ENCODE measurements at regions not wholly inside any gene's neighbourhood (a gene's known extent, or its start where the extent isn't known, plus 50 kb on each side); places are given as distances from the start of the nearest gene placed in this dataset.

DNA sequence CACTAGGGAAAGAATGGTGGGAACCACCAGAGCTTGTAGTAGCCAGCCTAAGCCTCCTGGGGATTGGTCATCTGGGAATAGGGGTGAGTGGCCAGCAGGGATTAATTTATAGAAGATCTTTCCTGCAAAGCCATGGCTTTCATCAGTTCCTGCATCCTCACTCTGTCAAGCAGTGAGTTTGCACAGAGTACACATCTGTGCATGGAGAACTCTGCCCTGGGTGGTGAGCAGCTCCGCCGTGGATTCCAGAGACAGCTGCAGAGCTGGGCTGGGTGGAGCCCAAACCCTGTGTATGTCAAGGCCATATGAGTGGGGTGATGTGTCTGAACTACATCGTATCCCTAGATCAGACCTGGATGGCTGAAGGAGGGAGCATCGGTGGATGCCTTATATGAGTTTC is 182.2 kb downstream of the GLI2 start:
- no peak for DNase-seq (ENCODE audit: low read depth in 2 of 2)

DNA sequence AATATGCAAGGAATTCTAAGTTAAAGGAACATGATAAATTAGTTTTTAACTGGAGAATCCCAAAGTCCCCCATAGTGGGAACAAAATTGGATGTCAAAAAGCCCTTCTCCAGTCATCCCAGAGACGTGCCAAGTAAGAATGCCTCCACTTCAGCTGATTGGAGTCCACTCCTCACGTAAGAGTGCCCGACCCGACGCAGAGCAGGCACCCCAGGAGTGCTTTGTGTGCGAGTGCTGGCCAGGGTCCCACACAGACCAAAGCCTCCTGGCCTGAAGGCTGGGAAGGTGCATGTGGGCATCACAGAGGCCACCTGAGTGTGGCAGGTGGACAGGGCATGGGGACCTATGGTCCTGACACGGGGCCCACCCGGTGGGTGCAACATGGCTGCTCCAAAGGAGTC is 183.5 kb downstream of the GLI2 start:
- no peak for DNase-seq (ENCODE audit: low read depth in 2 of 2)

DNA sequence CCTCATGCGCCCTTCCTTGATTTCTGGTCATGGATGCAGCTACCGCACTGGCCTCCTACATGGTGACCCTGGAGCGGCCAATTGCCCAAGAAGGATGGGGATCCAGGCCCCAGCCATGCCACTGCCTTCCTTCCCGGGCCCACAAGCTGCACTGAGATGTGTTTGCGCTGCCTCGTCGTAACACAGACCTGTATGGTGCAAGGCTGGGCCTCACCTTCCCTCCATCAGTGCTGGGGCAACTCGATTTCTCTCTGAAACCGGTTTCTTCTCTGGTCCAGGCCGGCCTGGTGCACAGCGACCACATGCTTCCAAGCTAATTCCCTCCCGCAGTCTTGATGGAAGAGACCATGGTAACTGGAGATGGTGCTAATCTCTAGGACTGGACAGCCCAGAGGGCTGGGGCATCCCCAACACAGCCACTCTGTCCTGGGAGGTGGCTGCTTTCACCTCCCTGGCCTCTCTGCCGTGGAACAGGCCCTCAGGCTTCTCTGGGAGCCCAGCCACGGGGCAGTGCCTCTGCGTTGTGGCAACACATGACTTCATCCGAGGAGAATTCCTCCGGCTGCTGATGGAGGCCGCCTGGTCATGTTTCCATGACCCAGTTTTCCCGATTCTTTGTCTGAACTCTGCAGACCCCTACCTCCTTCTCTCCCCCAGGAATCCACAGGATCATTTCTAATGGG is 184.2 kb downstream of the GLI2 start:
- no peak for DNase-seq (ENCODE audit: low read depth in 2 of 2)

DNA sequence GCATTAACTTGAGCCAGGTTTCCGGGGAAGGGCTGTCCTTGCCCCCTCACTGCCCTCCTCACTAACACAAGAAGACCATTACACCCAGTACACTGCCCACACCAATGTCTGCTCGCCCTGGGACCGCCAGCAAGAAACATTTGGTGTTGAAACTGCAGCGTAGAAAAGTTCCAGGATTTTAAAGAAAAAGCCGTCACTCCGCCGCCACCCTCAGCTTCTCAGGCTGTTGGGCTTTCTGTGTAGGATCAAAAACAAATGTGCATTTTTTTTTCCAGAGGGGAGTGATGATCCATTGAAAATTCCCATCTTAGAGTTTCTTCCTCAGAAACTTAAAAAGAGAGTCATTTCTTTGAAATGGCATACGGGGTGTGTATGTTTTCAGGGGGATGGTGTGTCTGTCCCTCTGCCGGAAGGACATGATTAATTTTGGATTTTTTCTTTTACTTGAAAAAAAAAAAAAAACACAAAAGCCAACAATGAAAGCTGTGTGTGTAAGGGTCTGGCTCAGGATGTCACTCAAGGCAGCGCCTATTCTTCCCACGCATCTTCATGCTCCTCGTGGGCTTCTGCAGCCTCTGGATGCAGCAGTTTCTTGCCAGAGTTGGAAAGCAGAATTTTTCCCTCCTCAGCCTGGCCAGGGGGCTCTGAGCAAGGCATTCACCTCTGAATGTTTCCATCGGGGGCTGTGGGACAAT is 184.9 kb downstream of the GLI2 start:
- no peak for DNase-seq (ENCODE audit: low read depth in 2 of 2)

DNA sequence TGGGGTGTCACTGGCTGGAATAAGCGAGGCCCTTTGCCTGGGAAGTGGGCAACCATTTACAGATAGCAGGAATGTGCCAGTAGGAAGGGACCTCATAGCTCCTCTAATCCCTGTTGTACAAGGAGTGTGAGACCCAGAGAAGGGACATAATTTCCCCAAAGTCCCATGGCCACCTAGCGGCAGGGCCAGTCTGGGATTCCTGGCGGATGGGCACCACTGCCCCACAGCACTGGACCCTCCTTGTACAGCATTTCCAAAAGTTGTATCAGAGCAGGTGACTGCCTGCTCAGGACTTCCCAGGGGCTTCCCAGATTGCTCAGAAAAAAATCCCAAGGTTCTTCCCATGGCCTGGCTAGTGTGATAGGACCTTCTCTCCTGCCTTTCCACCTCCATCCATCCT is 185.8 kb downstream of the GLI2 start:
- DNase-seq (ENCODE audit: low read depth in 2 of 2): no peak

DNA sequence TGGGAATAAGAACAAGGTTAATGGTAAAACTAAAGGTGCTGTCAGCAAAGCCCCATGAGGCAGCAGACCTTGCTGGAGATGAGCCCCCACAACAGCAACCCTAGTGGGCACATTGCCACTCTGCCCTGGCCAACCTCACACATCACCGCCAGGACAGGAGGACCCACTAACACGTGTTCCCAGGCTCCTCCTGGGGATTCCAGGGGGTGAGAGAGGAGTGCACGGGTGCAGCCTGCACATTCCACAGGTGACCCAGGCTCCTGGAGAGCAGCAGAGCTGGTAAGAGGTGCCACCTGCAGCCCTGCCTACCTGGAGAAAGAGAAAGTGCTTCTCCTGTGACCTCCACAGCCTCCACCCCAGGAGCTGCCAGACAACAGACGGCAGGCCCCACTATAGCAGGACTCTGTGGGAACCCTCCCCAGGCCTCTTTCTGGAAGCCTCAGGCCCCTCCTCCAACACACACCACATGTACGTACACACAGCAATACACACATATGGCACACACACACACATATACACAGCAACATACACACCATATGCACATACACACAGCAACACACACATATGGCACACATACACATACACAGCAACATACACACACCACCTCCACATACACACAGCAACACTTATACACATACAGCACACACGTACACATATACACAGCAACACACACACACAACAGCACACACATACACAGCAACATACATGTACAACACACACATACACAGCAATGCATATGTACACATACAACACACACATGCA is 187.1 kb downstream of the GLI2 start:
- no peak for DNase-seq (ENCODE audit: low read depth in 2 of 2)

DNA sequence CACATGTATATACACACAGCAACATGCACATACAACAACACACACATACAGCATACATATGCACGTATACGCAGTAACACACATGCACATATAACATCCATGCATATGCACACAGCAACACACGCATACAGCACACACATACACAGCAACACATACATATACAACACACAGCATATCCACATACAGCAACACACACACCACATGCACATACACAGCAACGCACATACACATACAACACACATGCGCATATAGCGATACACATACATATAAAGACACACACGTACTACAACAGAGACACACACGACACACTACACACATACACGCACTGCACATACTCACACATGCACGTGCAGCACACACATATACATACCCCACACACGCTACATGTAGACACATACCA is 187.8 kb downstream of the GLI2 start:
- DNase-seq (ENCODE audit: low read depth in 2 of 2): no peak

DNA sequence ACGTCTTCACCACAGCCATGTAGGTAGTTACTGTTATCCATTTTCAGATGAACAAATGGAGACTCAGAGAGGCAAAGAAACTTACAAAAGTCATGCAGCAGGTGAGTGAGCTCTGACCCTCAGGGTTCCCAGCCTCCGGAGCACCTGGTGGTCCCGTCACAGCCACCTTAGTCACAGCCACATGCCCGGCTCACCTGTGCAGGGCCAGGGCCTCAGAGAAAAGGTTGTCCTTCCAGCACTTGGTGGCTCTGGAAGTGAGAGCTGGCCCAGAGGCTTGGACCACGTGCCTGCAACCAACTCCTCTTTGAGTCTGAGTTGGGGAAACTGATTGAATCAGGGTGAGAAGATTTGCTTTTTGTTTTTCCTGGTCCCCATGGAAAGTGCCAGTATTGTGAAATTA is 189.3 kb downstream of the GLI2 start:
- DNase-seq (ENCODE audit: low read depth in 2 of 2): no peak

DNA sequence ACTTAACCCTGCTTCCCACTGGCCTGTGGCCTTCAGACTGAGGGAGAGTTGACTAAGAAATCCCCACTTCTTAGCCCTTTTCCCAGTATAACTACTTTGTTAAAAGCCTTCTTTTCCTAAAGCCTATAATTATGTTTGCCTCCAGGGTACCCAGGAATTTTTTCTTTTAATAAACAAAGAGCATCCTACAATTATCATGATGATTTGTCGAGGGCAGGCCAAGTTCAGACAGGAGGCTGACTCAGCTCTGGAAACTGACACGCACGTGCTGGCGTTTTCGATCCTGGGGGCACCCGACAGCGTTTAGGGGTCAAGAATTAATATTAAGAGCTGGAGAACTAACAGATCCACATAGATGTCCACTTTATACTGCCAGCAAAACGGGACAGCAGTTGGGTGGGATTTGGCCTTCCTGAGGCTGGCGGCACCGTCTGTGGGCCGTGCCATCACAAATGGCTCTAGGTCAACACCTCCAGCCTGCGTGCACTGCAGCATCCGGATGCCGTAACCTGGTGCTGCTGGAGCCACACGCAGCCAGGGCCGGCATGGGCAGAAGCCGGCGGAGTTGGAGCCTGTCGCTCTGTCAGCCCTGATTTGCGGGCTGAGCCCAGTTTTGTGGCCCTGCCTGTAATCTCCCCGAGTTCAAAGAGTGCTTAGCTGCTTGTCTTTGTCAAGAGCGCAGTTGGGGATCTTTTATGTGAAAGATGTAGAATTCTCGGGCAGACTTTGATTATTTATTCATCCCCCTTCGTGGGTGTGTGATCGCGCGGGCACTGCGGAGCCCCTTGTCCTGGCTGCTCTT is 191.0 kb downstream of the GLI2 start:
- no peak for DNase-seq (ENCODE audit: low read depth in 2 of 2)

DNA sequence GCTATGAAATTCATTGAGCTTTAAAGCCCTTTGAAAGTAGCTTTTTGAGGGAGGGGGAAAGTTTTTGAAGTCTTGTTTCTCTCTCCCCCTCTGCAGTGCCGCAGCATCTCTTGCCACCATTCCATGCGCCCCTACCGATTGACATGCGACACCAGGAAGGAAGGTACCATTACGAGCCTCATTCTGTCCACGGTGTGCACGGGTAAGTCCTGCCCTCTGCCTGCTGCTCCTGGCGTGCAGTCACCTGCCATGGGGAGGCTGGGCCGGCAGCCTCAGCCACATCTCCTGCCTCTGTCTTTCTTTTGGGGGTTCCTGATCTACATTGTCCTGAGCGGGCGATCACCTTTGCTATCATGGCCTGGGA is 191.6 kb downstream of the GLI2 start:
- no peak for DNase-seq (ENCODE audit: low read depth in 2 of 2)

DNA sequence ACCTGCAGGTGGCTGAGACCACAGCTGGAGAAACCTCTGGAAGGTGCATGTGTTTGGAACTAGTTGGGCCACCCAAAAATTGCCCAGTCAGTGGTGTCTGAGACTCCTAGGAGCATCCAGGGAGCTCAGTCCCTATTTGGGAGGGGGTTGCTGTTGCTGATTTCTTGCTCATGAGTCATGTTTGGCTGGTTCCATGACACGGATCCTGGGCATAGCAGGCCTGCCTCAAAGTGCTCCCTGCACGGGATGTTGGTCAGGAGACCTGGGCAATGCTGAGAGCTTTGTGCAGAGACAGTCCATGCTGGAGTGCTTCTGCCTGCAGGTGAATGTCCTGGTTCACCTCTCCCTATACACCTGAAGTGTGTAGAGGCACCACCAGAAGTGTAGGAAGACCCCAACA is 194.2 kb downstream of the GLI2 start:
- no peak for DNase-seq (ENCODE audit: low read depth in 2 of 2)

DNA sequence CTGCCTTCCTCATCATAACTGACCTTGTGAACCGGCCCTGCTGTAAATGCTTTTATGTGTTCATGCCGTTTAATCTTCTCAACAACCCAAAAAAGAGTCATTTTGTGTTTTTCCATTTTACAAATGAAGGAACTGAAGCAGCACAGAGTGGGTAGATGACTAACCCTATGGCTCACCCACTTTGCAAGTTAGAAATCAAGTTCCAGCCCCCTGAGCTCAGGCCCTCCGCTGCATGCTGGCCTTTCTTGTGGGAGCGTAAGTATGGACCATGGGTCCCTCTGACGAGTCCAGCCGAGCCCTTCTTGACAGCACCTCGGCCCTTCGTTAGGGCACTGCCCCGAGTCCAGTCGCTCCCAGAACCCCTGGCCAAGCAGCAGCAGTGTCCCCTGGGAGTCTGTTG is 194.6 kb downstream of the GLI2 start:
- DNase-seq (ENCODE audit: low read depth in 2 of 2): no peak

DNA sequence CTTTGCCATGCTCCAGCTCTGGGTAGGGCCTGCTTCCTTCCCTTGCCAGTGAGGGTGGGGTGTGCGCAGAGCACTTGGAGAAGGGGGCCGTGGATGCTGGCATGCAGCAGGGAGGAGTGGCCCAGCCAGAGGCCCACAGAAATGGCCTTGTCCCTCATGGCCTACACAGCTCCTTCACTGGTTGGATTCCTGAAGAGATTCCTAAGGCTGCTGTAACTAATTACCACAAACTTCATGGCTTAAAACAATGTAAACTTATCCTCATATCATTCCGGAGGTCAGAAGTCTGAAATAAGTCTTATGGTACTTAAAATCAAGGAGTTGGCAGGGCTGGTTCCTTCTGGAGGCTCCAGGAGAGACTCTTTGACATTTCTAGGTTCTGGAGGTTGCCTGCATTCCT is 195.2 kb downstream of the GLI2 start:
- DNase-seq (ENCODE audit: low read depth in 2 of 2): no peak

DNA sequence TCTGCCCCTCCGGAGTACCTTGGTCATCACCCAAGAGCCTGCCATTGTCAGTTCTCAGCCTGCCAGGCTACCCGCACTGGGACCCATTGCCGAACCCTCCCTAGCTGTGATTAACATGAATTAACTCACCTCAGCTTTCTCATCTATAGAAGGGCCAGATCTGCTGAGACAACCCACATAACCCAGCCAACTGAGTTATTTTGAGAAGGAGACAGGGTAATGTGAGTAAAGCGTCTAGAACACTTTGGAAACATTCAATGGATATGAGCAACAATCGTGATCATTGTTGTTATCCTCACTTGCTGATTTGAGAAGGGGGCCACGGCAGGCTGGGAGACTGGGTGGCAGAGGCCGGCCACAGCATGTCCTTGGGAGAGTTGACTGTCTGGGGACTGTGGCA is 196.8 kb downstream of the GLI2 start:
- DNase-seq (ENCODE audit: low read depth in 2 of 2): no peak

DNA sequence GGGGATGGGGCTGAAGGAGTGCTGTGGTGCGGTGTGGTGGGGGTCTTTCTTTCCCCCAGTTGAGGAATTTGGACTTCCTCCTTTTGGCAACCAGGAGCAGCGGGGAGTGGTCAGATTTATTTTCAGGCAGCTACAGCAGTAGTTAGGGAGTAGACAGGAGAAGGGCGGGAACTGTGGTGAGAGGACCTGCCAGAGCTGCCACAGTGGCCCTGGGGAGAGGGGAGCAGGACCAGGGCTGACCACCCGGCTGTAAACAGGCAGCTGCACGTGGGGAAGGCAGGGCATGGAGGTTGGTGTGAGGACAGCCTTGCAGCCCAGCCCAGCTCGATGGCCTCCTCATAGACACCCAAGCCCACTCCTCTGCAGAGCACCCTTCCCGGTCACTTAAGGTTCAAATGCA is 197.2 kb downstream of the GLI2 start:
- no peak for DNase-seq (ENCODE audit: low read depth in 2 of 2)

DNA sequence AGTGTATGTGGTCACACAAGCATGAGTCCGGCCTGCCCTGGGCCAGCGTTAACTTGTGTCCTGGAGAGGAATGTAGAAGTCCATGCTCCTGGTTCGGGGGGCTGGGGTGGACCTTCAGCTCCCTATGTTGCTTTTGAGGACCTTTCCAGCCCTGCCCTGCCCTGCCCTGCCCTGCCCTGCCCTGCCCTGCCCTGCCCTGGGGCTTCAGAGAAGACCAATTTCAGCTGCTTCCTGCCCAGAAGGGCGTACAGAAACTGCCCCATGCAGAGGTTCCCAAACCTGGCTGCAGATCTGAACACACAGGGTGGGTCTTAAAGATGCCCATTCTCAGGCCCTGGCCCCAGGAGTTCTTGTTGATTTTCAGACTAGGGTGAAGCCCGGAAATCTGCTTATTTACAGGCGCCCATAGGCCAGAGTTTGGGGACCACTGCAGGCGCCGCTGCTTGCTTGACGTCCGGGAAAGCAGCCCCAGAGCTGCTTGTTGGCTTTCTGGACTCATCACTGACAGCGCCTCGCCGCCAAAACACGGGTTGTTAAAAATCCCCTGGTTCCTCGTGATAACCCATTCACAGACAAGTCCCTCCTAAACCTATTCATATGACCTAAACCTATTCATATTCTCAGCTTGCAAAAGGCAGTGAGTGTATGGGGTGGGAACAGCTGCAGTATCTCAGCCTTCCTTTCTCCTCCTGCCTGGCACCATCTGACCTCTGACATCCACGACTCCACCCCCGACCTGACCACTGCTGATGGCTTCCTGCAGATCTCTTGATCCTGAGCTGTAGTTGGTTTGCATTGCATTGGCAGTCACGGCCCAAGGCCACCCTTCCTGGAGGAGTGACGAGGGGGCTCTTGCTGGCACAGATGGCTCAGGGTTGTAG is 198.3 kb downstream of the GLI2 start:
- no peak for DNase-seq (ENCODE audit: low read depth in 2 of 2)

DNA sequence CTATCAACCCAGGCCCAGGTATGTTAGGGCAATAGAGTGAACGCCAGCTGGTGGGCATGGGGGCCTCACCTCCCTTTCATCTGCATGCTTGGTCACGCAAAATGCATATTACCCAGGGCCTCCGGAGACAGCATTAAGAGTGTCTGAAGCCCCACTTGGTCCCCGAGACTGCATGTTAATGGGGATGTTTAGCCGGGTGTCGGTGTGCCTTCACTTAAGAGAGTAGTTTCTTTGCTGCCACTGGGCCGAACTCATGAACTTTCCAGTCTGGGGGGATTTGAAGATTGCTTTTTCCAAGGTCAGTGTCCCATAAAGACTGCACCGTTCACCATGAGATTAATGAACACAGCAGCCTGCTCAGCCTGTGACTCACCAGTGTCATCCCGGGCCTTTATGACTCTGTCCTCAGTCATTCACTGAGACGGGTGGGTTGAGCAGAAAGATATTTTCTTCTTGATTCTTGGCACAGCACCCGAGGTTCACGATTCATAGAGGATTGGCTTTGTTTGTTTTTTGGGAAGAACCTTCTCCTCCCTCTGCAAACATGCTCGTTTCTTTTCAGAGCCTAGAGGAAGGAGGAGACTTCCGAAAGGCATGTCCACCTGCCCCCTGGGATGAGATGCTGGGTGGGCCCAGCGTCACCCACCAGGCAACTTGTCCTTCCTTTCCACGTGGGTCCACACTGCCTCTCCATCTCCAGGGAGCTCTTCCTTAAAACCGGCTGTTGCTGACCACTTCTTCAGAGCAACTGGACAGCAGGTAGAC is 199.1 kb downstream of the GLI2 start:
- DNase-seq (ENCODE audit: low read depth in 2 of 2): no peak

DNA sequence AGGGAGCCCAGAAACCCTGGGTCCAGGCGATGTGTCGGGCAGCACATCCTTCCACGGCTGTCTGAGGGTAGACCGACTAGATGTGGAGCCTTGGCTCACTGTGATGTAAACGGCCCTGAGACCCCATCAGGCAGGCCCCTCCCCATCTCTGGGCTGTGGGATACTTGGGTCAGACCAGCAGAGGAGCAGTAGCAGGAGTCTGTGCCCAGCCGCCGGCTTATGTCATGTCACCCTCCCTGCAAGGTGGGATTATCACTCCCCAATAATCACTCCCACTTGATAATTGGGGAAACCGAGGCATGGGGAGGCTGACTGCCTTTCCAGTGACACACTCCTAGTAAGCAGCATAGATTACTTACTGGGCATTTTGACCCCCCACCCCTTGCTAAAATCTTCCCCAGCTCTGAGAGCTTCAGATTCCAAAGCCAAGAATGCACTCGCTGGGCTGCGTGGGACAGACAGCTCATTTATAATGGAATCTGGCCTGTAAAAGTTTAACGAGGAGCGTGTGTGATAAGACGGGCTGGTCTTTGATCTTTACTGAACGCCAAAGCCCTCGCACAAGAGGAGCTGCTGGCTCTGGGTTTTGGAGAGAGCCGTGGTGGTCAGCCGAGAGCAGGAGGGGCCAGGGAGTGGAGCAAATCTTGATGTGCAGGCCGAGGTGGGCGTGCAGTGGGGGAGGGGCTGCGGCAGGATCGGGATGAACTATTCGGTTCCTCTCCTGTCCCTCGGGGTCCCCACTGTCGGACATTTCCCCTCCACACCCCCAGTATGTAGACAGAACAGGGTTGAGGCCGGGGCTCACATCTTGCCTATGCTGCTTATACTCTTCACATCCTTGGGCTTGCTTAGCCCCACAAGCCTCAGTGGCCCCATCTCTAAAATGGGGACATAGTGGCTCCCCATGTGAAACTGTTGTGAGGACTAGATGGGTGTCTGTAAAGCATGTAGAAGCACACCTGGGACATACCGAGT is 200.0 kb downstream of the GLI2 start:
- no peak for DNase-seq (ENCODE audit: low read depth in 2 of 2)
